Globus pallidus (tissue), 1 donor: ENCODE measurements at regions not wholly inside any gene's neighbourhood (a gene's known extent, or its start where the extent isn't known, plus 50 kb on each side); places are given as distances from the start of the nearest gene placed in this dataset.

ENCODE experiments used
- DNase-seq: peaks from one replicate; pipeline ENCODE4 v3.0.0-alpha.2; 2015; ENCODE audit warnings: low spot score

DNA sequence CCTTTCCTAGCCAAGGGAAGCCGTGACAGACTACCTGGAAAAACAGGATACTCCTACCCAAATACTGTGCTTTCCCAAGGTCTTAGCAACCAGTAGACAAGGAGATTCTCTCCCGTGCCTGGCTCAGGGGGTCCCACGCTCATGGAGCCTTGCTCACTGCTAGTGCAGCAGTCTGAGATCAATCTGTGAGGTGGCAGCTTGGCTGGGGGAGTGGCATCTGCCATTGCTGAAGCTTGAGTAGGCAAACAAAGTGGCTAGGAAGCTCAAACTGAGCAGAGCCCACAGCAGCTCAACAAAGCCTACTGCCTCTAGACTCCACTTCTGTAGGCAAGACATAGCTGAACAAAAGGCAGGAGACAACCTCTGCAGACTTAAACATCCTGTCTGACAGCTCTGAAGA is 177.1 kb downstream of the PARM1 start:
- no peak for DNase-seq

- DNase-seq: no peak
These were observed 175.1 kb downstream of the PARM1 start for GRCh38 chr4:75107755-75108612.

DNA sequence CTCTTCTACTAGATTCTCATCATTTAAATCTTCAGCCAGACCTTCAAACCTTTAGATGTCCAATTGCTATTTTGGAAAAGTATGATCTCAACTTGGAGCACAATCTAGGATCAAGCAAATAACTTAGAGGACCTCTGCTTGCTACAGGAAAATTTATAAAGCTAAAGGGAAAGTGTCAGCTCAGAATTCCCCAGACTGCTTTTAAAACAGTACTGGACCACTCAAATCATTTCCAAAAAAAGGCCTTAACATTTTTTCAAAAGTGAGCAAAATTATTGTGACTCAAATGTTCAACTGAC is 169.8 kb downstream of the PARM1 start:
- no peak for DNase-seq

- DNase-seq: no peak
These were observed 169.2 kb downstream of the PARM1 start for GRCh38 chr4:75101906-75102786.
